Liver (tissue), 8 donors: ENCODE measurements at regions not wholly inside any gene's neighbourhood (a gene's known extent, or its start where the extent isn't known, plus 50 kb on each side); places are given as distances from the start of the nearest gene placed in this dataset.

Source experiments
- DNase-seq: peaks from one replicate; pipeline ENCODE4 v3.0.0-alpha.2; 2017; ENCODE audit warnings: low spot score
- H3K27ac ChIP-seq, 2 donors: one replicate each; pipeline ENCODE4 v1.7.0; 2013; ENCODE audit warnings: inconsistent platforms in 2 of 2, low read length in 2 of 2, control low read depth in 1 of 2, low read depth in 1 of 2, mild to moderate bottlenecking in 1 of 2
- H3K27me3 ChIP-seq, 4 donors: one replicate each; pipeline versions ENCODE4 v1.6.1 to v1.7.0; 2013; ENCODE audit warnings: low read length in 3 of 4, inconsistent platforms in 1 of 4, mild to moderate bottlenecking in 1 of 4, moderate library complexity in 1 of 4; ENCODE audit not compliant: control insufficient read depth in 4 of 4, insufficient read depth in 4 of 4
- H3K36me3 ChIP-seq, 4 donors: one replicate each; pipeline versions ENCODE4 v1.6.1 to v1.7.0; 2013; ENCODE audit warnings: low read length in 3 of 4, mild to moderate bottlenecking in 3 of 4, low read depth in 1 of 4, moderate library complexity in 1 of 4; ENCODE audit not compliant: control insufficient read depth in 4 of 4, insufficient read depth in 3 of 4
- H3K4me1 ChIP-seq, 4 donors: one replicate each; pipeline versions ENCODE4 v1.6.1 to v1.7.0; 2013; ENCODE audit warnings: low read length in 3 of 4, mild to moderate bottlenecking in 3 of 4, moderate library complexity in 1 of 4; ENCODE audit not compliant: control insufficient read depth in 4 of 4, insufficient read depth in 4 of 4
- H3K4me3 ChIP-seq, 3 donors: one replicate each; pipeline versions ENCODE4 v1.6.1 to v1.7.0; 2013; ENCODE audit warnings: low read length in 3 of 3, control low read depth in 1 of 3, low read depth in 1 of 3, mild to moderate bottlenecking in 1 of 3
- H3K9ac ChIP-seq, 2 donors: one replicate each; pipeline ENCODE4 v1.7.0; 2013; ENCODE audit warnings: low read length in 2 of 2, mild to moderate bottlenecking in 2 of 2, moderate library complexity in 2 of 2, control low read depth in 1 of 2, low read depth in 1 of 2
- H3K9me3 ChIP-seq, 4 donors: one replicate each; pipeline versions ENCODE4 v1.6.1 to v1.7.0; 2013; ENCODE audit warnings: low read length in 3 of 4; ENCODE audit not compliant: control insufficient read depth in 4 of 4
- CTCF ChIP-seq: fragments of 150-350 bp; IDR thresholded peaks from 2 replicates; pipeline ENCODE4 v1.5.1; 2017; ENCODE audit warnings: improper control_type of control experiment, low read depth, low read length; ENCODE audit not compliant: missing input control
- EGR1 ChIP-seq, 2 donors: IDR thresholded peaks; 2 replicates each; pipeline ENCODE4 v1.6.1; 2016 to 2018; ENCODE audit warnings: antibody characterized with exemption in 2 of 2, low read depth in 2 of 2
- FOXA1 ChIP-seq: IDR thresholded peaks from 2 replicates; pipeline ENCODE4 v1.6.1; 2016; ENCODE audit warnings: antibody characterized with exemption
- FOXA2 ChIP-seq: IDR thresholded peaks from 2 replicates; pipeline ENCODE4 v1.6.1; 2016; ENCODE audit warnings: antibody characterized with exemption
- HNF4A ChIP-seq, 2 donors: conservative IDR thresholded peaks; 2 replicates each; pipeline ENCODE4 v1.6.1; 2016; ENCODE audit warnings: antibody characterized with exemption in 2 of 2, mild to moderate bottlenecking in 2 of 2
- HNF4G ChIP-seq: IDR thresholded peaks from 2 replicates; pipeline ENCODE4 v1.6.1; 2016; ENCODE audit warnings: antibody characterized with exemption
- JUND ChIP-seq, 2 donors: IDR thresholded peaks; 2 replicates each; pipeline ENCODE4 v1.6.1; 2016; ENCODE audit warnings: antibody characterized with exemption in 2 of 2
- RAD21 ChIP-seq, 2 donors: IDR thresholded peaks; 2 replicates each; pipeline ENCODE4 v1.6.1; 2016; ENCODE audit warnings: antibody characterized with exemption in 2 of 2, mild to moderate bottlenecking in 2 of 2
- REST ChIP-seq: IDR thresholded peaks from 2 replicates; pipeline ENCODE4 v1.6.1; 2016; ENCODE audit warnings: antibody characterized with exemption, mild to moderate bottlenecking
- RXRA ChIP-seq, 2 donors: IDR thresholded peaks; 2 replicates each; pipeline ENCODE4 v1.6.1; 2017 to 2018; ENCODE audit warnings: antibody characterized with exemption in 2 of 2, mild to moderate bottlenecking in 1 of 2
- SP1 ChIP-seq: IDR thresholded peaks from 2 replicates; pipeline ENCODE4 v1.6.1; 2018; ENCODE audit warnings: antibody characterized with exemption, mild to moderate bottlenecking
- TAF1 ChIP-seq: conservative IDR thresholded peaks from 2 replicates; pipeline ENCODE4 v1.6.1; 2016; ENCODE audit warnings: antibody characterized with exemption, mild to moderate bottlenecking
- YY1 ChIP-seq: IDR thresholded peaks from 2 replicates; pipeline ENCODE4 v1.6.1; 2016; ENCODE audit warnings: antibody characterized with exemption, mild to moderate bottlenecking
- ZBTB33 ChIP-seq: IDR thresholded peaks from 2 replicates; pipeline ENCODE4 v1.6.1; 2016; ENCODE audit warnings: antibody characterized with exemption
- WGBS: extraction: QIAGEN DNeasy Blood & Tissue Kit; methylation state at CpG from one replicate; pipeline ENCODE4 v1.1.7; 2013; 5-methylcytosine and 5-hydroxymethylcytosine counted together
- TF ChIP-seq, protein P1 (sequence below): IDR thresholded peaks from 2 replicates; pipeline ENCODE4 v1.6.1; 2016; ENCODE audit warnings: antibody characterized with exemption
- TF ChIP-seq, protein P2 (sequence below): IDR thresholded peaks from 2 replicates; pipeline ENCODE4 v1.6.1; 2016; ENCODE audit warnings: antibody characterized with exemption
- donor health status: healthy.
- donor health status: healthy.
- donor health status: healthy.
- donor health status: healthy.
- donor health status: healthy.

- DNase-seq = no peak
- 71% methylated on average over 1 of the region's 1 CpG for WGBS
- no peak overlapping the region for H3K9ac ChIP-seq
- no peaks in the 10 kb centered on the region for H3K36me3 ChIP-seq
- H3K27ac ChIP-seq = no peak overlapping the region
- H3K4me1 ChIP-seq = no peaks in the 10 kb centered on the region
- TF ChIP-seq SP1 (no peak), TAF1 (no peak), YY1 (no peak), EGR1 (IDR thresholded peaks at IDR 0.05; ENCODE audit: low read depth in 2 of 2) (no peak), HNF4G (no peak), FOXA1 (no peak), RAD21 (IDR thresholded peaks at IDR 0.05) (no peak), REST (no peak), RXRA (IDR thresholded peaks at IDR 0.05) (no peak), ZBTB33 (no peak), JUND (IDR thresholded peaks at IDR 0.05) (no peak), CTCF (no peak), HNF4A (conservative IDR thresholded peaks at IDR 0.05) (no peak), FOXA2 (no peak)
- TF ChIP-seq, protein P1, sequence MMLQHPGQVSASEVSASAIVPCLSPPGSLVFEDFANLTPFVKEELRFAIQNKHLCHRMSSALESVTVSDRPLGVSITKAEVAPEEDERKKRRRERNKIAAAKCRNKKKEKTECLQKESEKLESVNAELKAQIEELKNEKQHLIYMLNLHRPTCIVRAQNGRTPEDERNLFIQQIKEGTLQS = no peak
- TF ChIP-seq, protein P2, sequence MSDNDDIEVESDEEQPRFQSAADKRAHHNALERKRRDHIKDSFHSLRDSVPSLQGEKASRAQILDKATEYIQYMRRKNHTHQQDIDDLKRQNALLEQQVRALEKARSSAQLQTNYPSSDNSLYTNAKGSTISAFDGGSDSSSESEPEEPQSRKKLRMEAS = no peak
- no peaks in the 10 kb centered on the region for H3K9me3 ChIP-seq
- peaks cover 0 to 5% (median 0%) of the 10 kb centered on the region in 4 donors for H3K27me3 ChIP-seq
- no peak overlapping the region for H3K4me3 ChIP-seq
Measured at GRCh38 chr1:101325144-101325543, 88.3 kb downstream of the S1PR1 start.

DNA sequence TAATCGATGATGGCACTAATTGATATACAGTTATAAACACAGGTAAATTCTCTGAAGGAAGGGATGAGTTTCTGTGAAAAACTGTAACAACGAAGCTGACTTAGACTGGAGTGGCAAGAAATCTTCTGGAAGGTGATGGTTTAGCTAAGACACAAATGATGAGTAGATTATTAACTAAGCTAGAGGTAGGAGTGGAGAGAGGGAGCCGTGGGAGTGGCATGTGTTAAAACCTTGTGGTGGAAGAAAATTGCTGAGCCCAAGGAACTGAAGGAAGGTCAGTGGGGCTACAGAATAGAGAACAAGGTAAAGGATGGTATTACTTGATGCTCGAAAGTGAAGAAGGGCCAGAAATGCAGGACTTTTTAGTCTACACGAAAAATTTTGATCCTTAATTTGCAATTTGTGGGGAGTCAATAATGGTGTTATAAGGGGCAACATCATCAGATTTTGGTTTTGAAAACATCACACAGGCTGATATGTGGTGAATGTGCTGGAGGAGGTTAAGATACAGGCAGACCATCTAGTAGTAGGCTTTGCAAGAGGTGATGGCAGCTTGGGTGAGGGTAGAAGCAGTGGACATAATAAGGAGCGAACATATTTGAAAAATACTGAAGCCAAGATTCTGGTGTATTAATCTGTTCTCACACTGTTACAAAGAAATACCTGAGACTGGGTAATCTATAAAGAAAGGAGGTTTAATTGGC is 93.8 kb downstream of the S1PR1 start:
- Histone ChIP-seq H3K4me1 (peaks cover 0 to 3% (median 0%) of the 10 kb centered on the region in 4 donors), H3K9me3 (no peaks in the 10 kb centered on the region), H3K27ac (no peak overlapping the region), H3K9ac (no peak overlapping the region), H3K36me3 (no peaks in the 10 kb centered on the region), H3K4me3 (no peak overlapping the region), H3K27me3 (peaks cover 0 to under 1% (median 0%) of the 10 kb centered on the region in 4 donors)
- no peak for DNase-seq
- WGBS = 76% methylated on average over 6 of the region's 6 CpGs
- no peak for TF ChIP-seq FOXA1
- TF ChIP-seq, protein P1 = no peak
- no peak for TF ChIP-seq TAF1
- no peak for TF ChIP-seq YY1
